B cell (primary cell): ENCODE measurements at regions not wholly inside any gene's neighbourhood (a gene's known extent, or its start where the extent isn't known, plus 50 kb on each side); places are given as distances from the start of the nearest gene placed in this dataset.

ENCODE experiments used
- ATAC-seq: fragments of 200-7000 bp; cut with Tn5 transposase; one replicate; pipeline ENCODE4 v1.10.0; 2021; ENCODE audit warnings: low read depth, mild to moderate bottlenecking, moderate number of reproducible peaks, moderate library complexity
- CTCF ChIA-PET: fragments of 350-600 bp; sonication (Branson Sonifier 250); formaldehyde crosslinking; loops from one replicate; lab custom pipeline; 2021; ENCODE audit warnings: antibody characterized with exemption, inconsistent platforms; lab: Charles Lee
- POLR2A ChIA-PET: fragments of 350-600 bp; sonication (Branson Sonifier 250); formaldehyde crosslinking; loops from one replicate; lab custom pipeline; 2021; ENCODE audit warnings: antibody characterized with exemption; lab: Charles Lee
- DNase-seq: peaks from one replicate; pipeline ENCODE4 v3.0.0; 2013
- H2AFZ ChIP-seq: 2 replicates; pipeline ENCODE4 v1.6.1; 2012; ENCODE audit warnings: mild to moderate bottlenecking, low read depth, low read length; ENCODE audit not compliant: insufficient read depth, poor library complexity, severe bottlenecking
- H3K27ac ChIP-seq, 2 donors: 1 replicate in 1 of 2; 2 replicates in 1 of 2; pipeline ENCODE4 v1.5.1; 2012 to 2013; ENCODE audit warnings: low read length in 2 of 2, mild to moderate bottlenecking in 2 of 2, moderate library complexity in 1 of 2
- H3K27me3 ChIP-seq, 4 experiments: fragments of 200-600 bp in 1 of 4; sonication (generic) in 1 of 4; replicated peaks in 1 of 4; 1 replicate in 2 of 4; 2 replicates in 2 of 4; pipeline versions ENCODE4 v1.6.1 to v1.7.0; 2013 to 2016; ENCODE audit warnings: low read length in 3 of 4, mild to moderate bottlenecking in 2 of 4, mixed read lengths in 1 of 4, moderate library complexity in 1 of 4; ENCODE audit not compliant: insufficient read depth in 4 of 4, control insufficient read depth in 3 of 4; ENCODE audit errors: control extremely low read depth in 1 of 4
- H3K36me3 ChIP-seq, 2 experiments: replicated peaks in 1 of 2; 1 replicate in 1 of 2; 2 replicates in 1 of 2; pipeline versions ENCODE4 v1.6.1 to v1.7.1; 2013; ENCODE audit warnings: low read length in 1 of 2; ENCODE audit not compliant: insufficient read depth in 2 of 2, control insufficient read depth in 1 of 2; ENCODE audit errors: control extremely low read depth in 1 of 2, extremely low read depth in 1 of 2
- H3K4me1 ChIP-seq, 2 donors: fragments of 200-600 bp in 1 of 2; sonication (generic) in 1 of 2; 1 replicate in 1 of 2; 2 replicates in 1 of 2; pipeline versions ENCODE4 v1.5.1 to v1.6.1; 2013 to 2017; ENCODE audit warnings: low read length in 2 of 2; ENCODE audit not compliant: control insufficient read depth in 2 of 2, insufficient read depth in 2 of 2
- H3K4me2 ChIP-seq: replicated peaks from 2 replicates; pipeline ENCODE3; 2012; ENCODE audit warnings: mild to moderate bottlenecking, low read depth, low read length; ENCODE audit not compliant: poor library complexity, severe bottlenecking
- H3K4me3 ChIP-seq, 5 experiments: fragments of 200-600 bp in 1 of 5; sonication (generic) in 1 of 5; 1 replicate in 3 of 5; 2 replicates in 2 of 5; pipeline versions ENCODE4 v1.5.1 to v1.7.0; 2011 to 2016; ENCODE audit warnings: low read length in 4 of 5, mild to moderate bottlenecking in 4 of 5, low read depth in 2 of 5, control low read depth in 1 of 5, moderate library complexity in 1 of 5; ENCODE audit not compliant: insufficient read depth in 1 of 5; ENCODE audit errors: control extremely low read depth in 1 of 5, extremely low read depth in 1 of 5
- H3K79me2 ChIP-seq: fragments of 200-600 bp; sonication (generic); one replicate; pipeline ENCODE4 v1.6.0; 2016; ENCODE audit warnings: low read length; ENCODE audit not compliant: control insufficient read depth, insufficient read depth
- H3K9ac ChIP-seq: fragments of 200-600 bp; sonication (generic); 2 replicates; pipeline ENCODE4 v1.6.1; 2017; ENCODE audit warnings: mild to moderate bottlenecking, low read length, moderate library complexity
- H3K9me3 ChIP-seq, 3 donors: one replicate each; pipeline versions ENCODE4 v1.6.1 to v1.7.1; 2013; ENCODE audit warnings: low read length in 2 of 3; ENCODE audit not compliant: control insufficient read depth in 2 of 3, insufficient read depth in 1 of 3; ENCODE audit errors: control extremely low read depth in 1 of 3
- H4K20me1 ChIP-seq: 2 replicates; pipeline ENCODE4 v1.6.0; 2012; ENCODE audit warnings: mild to moderate bottlenecking, low read length; ENCODE audit not compliant: insufficient read depth, control insufficient read depth, poor library complexity, severe bottlenecking
- H3K27ac Mint-ChIP-seq: one replicate; pipeline ENCODE4 v1.8.0; 2021; ENCODE audit warnings: mixed read lengths
- H3K27me3 Mint-ChIP-seq: one replicate; pipeline ENCODE4 v1.8.0; 2021; ENCODE audit warnings: mixed read lengths
- H3K4me1 Mint-ChIP-seq: one replicate; pipeline ENCODE4 v1.8.0; 2021; ENCODE audit warnings: mixed read lengths
- H3K4me3 Mint-ChIP-seq: one replicate; pipeline ENCODE4 v1.8.0; 2021; ENCODE audit warnings: mixed read lengths
- H3K9me3 Mint-ChIP-seq: one replicate; pipeline ENCODE4 v1.8.0; 2022; ENCODE audit warnings: mixed read lengths; ENCODE audit not compliant: insufficient read depth
- EZH2 ChIP-seq: IDR thresholded peaks from 2 replicates; pipeline ENCODE4 v1.6.1; 2012; ENCODE audit warnings: borderline replicate concordance, low read depth, mild to moderate bottlenecking, moderate library complexity, low read length; ENCODE audit not compliant: insufficient read depth, poor library complexity, severe bottlenecking
- WGBS: methylation state at CpG from one replicate; pipeline ENCODE4 v1.1.5; 2013; ENCODE audit warnings: missing lambda C conversion rate; ENCODE audit not compliant: insufficient coverage; 5-methylcytosine and 5-hydroxymethylcytosine counted together
- intact Hi-C: fragments of 100-400 bp; cut with micrococcal nuclease; formaldehyde crosslinking; loops from one replicate; pipeline ENCODE4 v1.10.0; 2022
- TF ChIP-seq, protein P1 (sequence below): fragments of 200-600 bp; IDR thresholded peaks from one replicate; pipeline ENCODE4 v1.8.0; 2022; ENCODE audit warnings: antibody characterized with exemption, mild to moderate bottlenecking

GRCh38 chr2:15718103-15718943, 126.7 kb downstream of the DDX1 start:
- no peak overlapping the region for H3K9ac ChIP-seq
- DNase-seq = no peak
- H4K20me1 ChIP-seq = no peaks in the 10 kb centered on the region
- H3K36me3 ChIP-seq = no peaks in the 10 kb centered on the region
- peaks cover 0 to 6% (median 0%) of the 10 kb centered on the region in 3 donors for H3K9me3 ChIP-seq
- no peak overlapping the region for H3K4me3 ChIP-seq
- no peak overlapping the region for H2AFZ ChIP-seq
- CTCF ChIA-PET = no interaction called here
- H3K4me1 ChIP-seq = no peaks in the 10 kb centered on the region
- Mint-ChIP-seq H3K9me3 (no peaks in the 10 kb centered on the region), H3K4me1 (no peaks in the 10 kb centered on the region), H3K27me3 (peaks cover 6% of the 10 kb centered on the region), H3K4me3 (no peak overlapping the region), H3K27ac (no peak overlapping the region)
- H3K27me3 ChIP-seq = no peaks in the 10 kb centered on the region
- H3K79me2 ChIP-seq = no peaks in the 10 kb centered on the region
- no peak for ATAC-seq
- no peak for TF ChIP-seq EZH2
- H3K27ac ChIP-seq = no peak overlapping the region
- POLR2A ChIA-PET = no interaction called here
- WGBS = 80% methylated on average over 8 of the region's 8 CpGs
- intact Hi-C loops = no loop called here
- no peak overlapping the region for H3K4me2 ChIP-seq

- CTCF ChIA-PET = no interaction called here
- H3K4me1 ChIP-seq = no peaks in the 10 kb centered on the region
- Mint-ChIP-seq H3K27me3 (peaks cover 10% of the 10 kb centered on the region), H3K9me3 (no peaks in the 10 kb centered on the region), H3K4me1 (no peaks in the 10 kb centered on the region), H3K4me3 (no peak overlapping the region), H3K27ac (no peak overlapping the region)
- POLR2A ChIA-PET = no interaction called here
- peaks cover 0 to 6% (median 0%) of the 10 kb centered on the region in 3 donors for H3K9me3 ChIP-seq
- H3K36me3 ChIP-seq = no peaks in the 10 kb centered on the region
- no peak overlapping the region for H3K9ac ChIP-seq
- H3K4me2 ChIP-seq = no peak overlapping the region
- no peak overlapping the region for H3K27ac ChIP-seq
- no peaks in the 10 kb centered on the region for H3K27me3 ChIP-seq
- H4K20me1 ChIP-seq = no peaks in the 10 kb centered on the region
- 77% methylated on average over 4 of the region's 6 CpGs for WGBS
- H3K4me3 ChIP-seq = no peak overlapping the region
- intact Hi-C loops = no loop called here
- no peak for DNase-seq
- no peak for ATAC-seq
- no peak overlapping the region for H2AFZ ChIP-seq
- H3K79me2 ChIP-seq = no peaks in the 10 kb centered on the region
- TF ChIP-seq, protein P1, sequence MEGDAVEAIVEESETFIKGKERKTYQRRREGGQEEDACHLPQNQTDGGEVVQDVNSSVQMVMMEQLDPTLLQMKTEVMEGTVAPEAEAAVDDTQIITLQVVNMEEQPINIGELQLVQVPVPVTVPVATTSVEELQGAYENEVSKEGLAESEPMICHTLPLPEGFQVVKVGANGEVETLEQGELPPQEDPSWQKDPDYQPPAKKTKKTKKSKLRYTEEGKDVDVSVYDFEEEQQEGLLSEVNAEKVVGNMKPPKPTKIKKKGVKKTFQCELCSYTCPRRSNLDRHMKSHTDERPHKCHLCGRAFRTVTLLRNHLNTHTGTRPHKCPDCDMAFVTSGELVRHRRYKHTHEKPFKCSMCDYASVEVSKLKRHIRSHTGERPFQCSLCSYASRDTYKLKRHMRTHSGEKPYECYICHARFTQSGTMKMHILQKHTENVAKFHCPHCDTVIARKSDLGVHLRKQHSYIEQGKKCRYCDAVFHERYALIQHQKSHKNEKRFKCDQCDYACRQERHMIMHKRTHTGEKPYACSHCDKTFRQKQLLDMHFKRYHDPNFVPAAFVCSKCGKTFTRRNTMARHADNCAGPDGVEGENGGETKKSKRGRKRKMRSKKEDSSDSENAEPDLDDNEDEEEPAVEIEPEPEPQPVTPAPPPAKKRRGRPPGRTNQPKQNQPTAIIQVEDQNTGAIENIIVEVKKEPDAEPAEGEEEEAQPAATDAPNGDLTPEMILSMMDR = no peak
- no peak for TF ChIP-seq EZH2
These were observed 127.3 kb downstream of the DDX1 start for GRCh38 chr2:15718944-15719323.
